Mammary epithelial cell (primary cell): ENCODE measurements at regions not wholly inside any gene's neighbourhood (a gene's known extent, or its start where the extent isn't known, plus 50 kb on each side); places are given as distances from the start of the nearest gene placed in this dataset.
"Not testable (repeated sequence)": the region's sequence is repeated elsewhere in the genome, so short reads cannot be mapped to it uniquely, and the experiment has no call there.

Experiments used
- CTCF ChIP-seq, 2 donors: IDR thresholded peaks in 1 of 2; conservative IDR thresholded peaks in 1 of 2; 2 replicates each; pipeline ENCODE4 v1.5.1; 2011 to 2012; ENCODE audit warnings: inconsistent platforms in 2 of 2, low read length in 2 of 2, mild to moderate bottlenecking in 2 of 2, control low read depth in 1 of 2, low read depth in 1 of 2; ENCODE audit not compliant: insufficient read depth in 1 of 2; ENCODE audit errors: extremely low read depth in 1 of 2
- EZH2 ChIP-seq: IDR thresholded peaks from 2 replicates; pipeline ENCODE4 v1.6.1; 2012; ENCODE audit warnings: low read length, inconsistent platforms, borderline replicate concordance

DNA sequence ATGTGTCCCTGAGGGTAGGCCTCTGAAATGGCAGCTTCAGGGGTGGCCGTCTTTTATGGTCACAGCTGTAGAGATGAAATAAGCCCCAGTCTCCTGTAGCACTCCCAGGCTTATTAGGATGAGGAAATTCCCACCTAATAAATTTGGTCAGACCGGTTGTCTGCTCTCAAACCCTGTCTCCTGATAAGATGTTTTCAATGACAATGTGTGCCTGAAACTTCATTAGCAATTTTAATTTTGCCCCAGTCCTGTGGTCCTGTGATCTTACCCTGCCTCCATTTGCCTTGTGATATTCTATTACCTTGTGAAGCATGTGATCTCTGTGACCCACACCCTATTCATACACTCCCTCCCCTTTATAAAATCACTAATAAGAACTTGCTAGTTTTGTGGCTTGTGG lies 736.1 kb upstream of the PCDH20 start:
- not testable (repeated sequence) for TF ChIP-seq EZH2; CTCF (conservative IDR thresholded peaks at IDR 0.05 in 1 of 2, IDR thresholded peaks at IDR 0.05 in 1 of 2; ENCODE audit: extremely low read depth in 1 of 2, insufficient read depth in 1 of 2, low read depth in 1 of 2, low read length in 2 of 2)
